ENCODE measurements at regions not wholly inside any gene's neighbourhood (a gene's known extent, or its start where the extent isn't known, plus 50 kb on each side); places are given as distances from the start of the nearest gene placed in this dataset.
"Not testable (repeated sequence)": the region's sequence is repeated elsewhere in the genome, so short reads cannot be mapped to it uniquely, and the experiment has no call there.

DNA sequence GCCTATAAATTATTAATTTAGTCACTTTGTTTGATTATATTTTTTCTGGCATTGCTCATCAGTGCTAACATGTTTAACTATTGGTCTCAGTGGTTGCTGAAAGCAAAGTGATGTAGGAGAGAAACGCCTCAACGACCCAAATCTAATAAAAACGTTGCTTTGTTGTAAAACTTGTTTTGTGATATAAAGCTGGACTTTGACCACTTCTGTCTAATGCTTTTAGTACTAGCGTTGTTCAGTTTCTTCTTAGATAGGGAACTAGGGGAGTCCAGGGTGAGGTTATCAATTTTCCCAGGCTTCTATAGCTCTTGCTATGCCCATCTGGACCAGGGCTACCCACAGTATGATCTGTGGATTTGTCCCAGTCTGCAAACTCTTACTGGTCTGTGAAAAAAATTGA, 80.6 kb upstream of the TBC1D5 start:
- no peaks in the 10 kb centered on the region for H3K79me1 ChIP-seq (ENCODE audit: low read length)
- no peak overlapping the region for H3K4ac ChIP-seq (ENCODE audit: low read depth, low read length)
- H3K18ac ChIP-seq (ENCODE audit: low read length): no peak overlapping the region
- H3K9me3 ChIP-seq (ENCODE audit: insufficient read depth, low read depth, low read length): peaks cover 4% of the 10 kb centered on the region
- H3K14ac ChIP-seq (ENCODE audit: low read length): no peak overlapping the region
- H4K8ac ChIP-seq (ENCODE audit: low read depth, low read length): no peak overlapping the region
- H3K9ac ChIP-seq (ENCODE audit: low read length): no peak overlapping the region
- no peak overlapping the region for H3K4me2 ChIP-seq (ENCODE audit: low read length)
- no peaks in the 10 kb centered on the region for H3K27me3 ChIP-seq (ENCODE audit: insufficient read depth, low read length)
- no peak overlapping the region for H3K27ac ChIP-seq (ENCODE audit: low read depth, low read length)
- H3K4me3 ChIP-seq (ENCODE audit: low read depth, low read length): no peak overlapping the region
- H4K12ac ChIP-seq (ENCODE audit: low read depth, low read length): no peak overlapping the region
- no peaks in the 10 kb centered on the region for H3K79me2 ChIP-seq (ENCODE audit: control insufficient read depth, insufficient read depth, low read length, poor library complexity)
- H2AK5ac ChIP-seq (ENCODE audit: low read length): no peak overlapping the region
- no peak overlapping the region for H3K23ac ChIP-seq (ENCODE audit: low read length)
- no peak for DNase-seq
- no peaks in the 10 kb centered on the region for H3K4me1 ChIP-seq (ENCODE audit: control insufficient read depth in 1 of 2, insufficient read depth in 2 of 2, low read length in 2 of 2)
- H2BK120ac ChIP-seq (ENCODE audit: insufficient read depth, low read length, poor library complexity): no peak overlapping the region
- H2BK12ac ChIP-seq (ENCODE audit: low read length): no peak overlapping the region
- no peak overlapping the region for H4K91ac ChIP-seq (ENCODE audit: low read depth, low read length)
- H2BK5ac ChIP-seq (ENCODE audit: low read depth, low read length, poor library complexity): no peak overlapping the region
- H2AFZ ChIP-seq (ENCODE audit: insufficient read depth, low read length, poor library complexity): no peak overlapping the region
- H3K36me3 ChIP-seq (ENCODE audit: control insufficient read depth in 1 of 2, insufficient read depth in 2 of 2, low read length in 2 of 2): no peaks in the 10 kb centered on the region
- no CpG with 5 or more reads among the region's 4 CpGs for WGBS (ENCODE audit: extremely low coverage, insufficient coverage, insufficient read length)

DNA sequence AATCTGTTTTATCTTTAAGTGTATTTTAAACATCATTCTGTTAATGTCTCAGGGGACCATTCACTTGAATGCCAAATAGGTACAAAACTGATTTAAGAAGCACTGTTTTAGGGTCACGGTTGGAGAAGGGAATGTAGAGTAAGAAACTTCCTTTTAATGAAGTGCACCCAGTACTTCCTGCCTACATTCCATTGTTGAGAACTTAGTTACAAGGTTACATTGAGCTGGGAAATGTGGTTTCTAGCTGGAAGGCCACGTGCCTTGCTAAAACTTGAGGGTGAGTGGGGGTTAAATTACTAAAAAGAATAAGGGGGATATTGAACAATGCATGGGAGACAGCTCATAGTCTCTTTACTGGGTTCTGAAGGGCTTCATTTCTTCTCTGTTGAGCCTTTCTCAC, 78.3 kb upstream of the TBC1D5 start:
- H2BK120ac ChIP-seq (ENCODE audit: insufficient read depth, low read length, poor library complexity): no peak overlapping the region
- no peak overlapping the region for H2BK12ac ChIP-seq (ENCODE audit: low read length)
- no peak overlapping the region for H2BK5ac ChIP-seq (ENCODE audit: low read depth, low read length, poor library complexity)
- H3K23ac ChIP-seq (ENCODE audit: low read length): no peak overlapping the region
- no peak overlapping the region for H2AK5ac ChIP-seq (ENCODE audit: low read length)
- H3K79me1 ChIP-seq (ENCODE audit: low read length): peaks cover 3% of the 10 kb centered on the region
- no peak overlapping the region for H3K18ac ChIP-seq (ENCODE audit: low read length)
- no CpG with 5 or more reads among the region's 2 CpGs for WGBS (ENCODE audit: extremely low coverage, insufficient coverage, insufficient read length)
- H3K27ac ChIP-seq (ENCODE audit: low read depth, low read length): no peak overlapping the region
- no peak overlapping the region for H4K12ac ChIP-seq (ENCODE audit: low read depth, low read length)
- no peak overlapping the region for H2AFZ ChIP-seq (ENCODE audit: insufficient read depth, low read length, poor library complexity)
- no peak overlapping the region for H3K9ac ChIP-seq (ENCODE audit: low read length)
- no peak overlapping the region for H4K91ac ChIP-seq (ENCODE audit: low read depth, low read length)
- no peak overlapping the region for H3K4me3 ChIP-seq (ENCODE audit: low read depth, low read length)
- H3K4me2 ChIP-seq (ENCODE audit: low read length): no peak overlapping the region
- no peaks in the 10 kb centered on the region for H3K27me3 ChIP-seq (ENCODE audit: insufficient read depth, low read length)
- H3K4ac ChIP-seq (ENCODE audit: low read depth, low read length): no peak overlapping the region
- H3K9me3 ChIP-seq (ENCODE audit: insufficient read depth, low read depth, low read length): peaks cover 4% of the 10 kb centered on the region
- no peak for DNase-seq
- no peak overlapping the region for H4K8ac ChIP-seq (ENCODE audit: low read depth, low read length)
- H3K14ac ChIP-seq (ENCODE audit: low read length): no peak overlapping the region
- H3K79me2 ChIP-seq (ENCODE audit: control insufficient read depth, insufficient read depth, low read length, poor library complexity): no peaks in the 10 kb centered on the region
- H3K4me1 ChIP-seq (ENCODE audit: control insufficient read depth in 1 of 2, insufficient read depth in 2 of 2, low read length in 2 of 2): no peaks in the 10 kb centered on the region
- no peaks in the 10 kb centered on the region for H3K36me3 ChIP-seq (ENCODE audit: control insufficient read depth in 1 of 2, insufficient read depth in 2 of 2, low read length in 2 of 2)

DNA sequence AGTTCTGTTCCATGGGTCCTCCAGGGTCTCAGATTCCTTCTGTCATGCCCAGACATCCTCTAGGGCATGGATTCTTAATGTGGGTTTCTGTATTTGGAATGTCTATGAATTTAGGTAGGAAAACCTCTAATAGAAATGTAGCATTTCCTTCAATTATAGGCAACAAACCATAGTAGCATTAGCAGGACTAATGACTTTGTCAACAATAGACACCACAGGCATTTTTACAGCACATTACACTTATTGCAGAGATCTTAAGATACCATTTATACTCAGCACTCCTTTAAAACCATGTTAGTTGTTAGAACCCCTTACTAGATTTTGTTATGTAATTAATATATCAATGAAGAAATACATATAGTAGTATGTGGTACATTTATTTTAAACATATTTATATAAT, 77.8 kb upstream of the TBC1D5 start:
- Histone ChIP-seq H3K79me2 (ENCODE audit: control insufficient read depth, insufficient read depth, low read length, poor library complexity) (no peaks in the 10 kb centered on the region), H3K9me3 (ENCODE audit: insufficient read depth, low read depth, low read length) (peaks cover 4% of the 10 kb centered on the region), H4K8ac (ENCODE audit: low read depth, low read length) (no peak overlapping the region), H3K18ac (ENCODE audit: low read length) (no peak overlapping the region), H4K91ac (ENCODE audit: low read depth, low read length) (no peak overlapping the region), H3K4ac (ENCODE audit: low read depth, low read length) (no peak overlapping the region), H3K14ac (ENCODE audit: low read length) (no peak overlapping the region), H3K23ac (ENCODE audit: low read length) (no peak overlapping the region), H3K27me3 (ENCODE audit: insufficient read depth, low read length) (no peaks in the 10 kb centered on the region), H3K4me2 (ENCODE audit: low read length) (no peak overlapping the region), H2AK5ac (ENCODE audit: low read length) (no peak overlapping the region), H3K9ac (ENCODE audit: low read length) (no peak overlapping the region), H2BK12ac (ENCODE audit: low read length) (no peak overlapping the region), H2AFZ (ENCODE audit: insufficient read depth, low read length, poor library complexity) (no peak overlapping the region), H2BK5ac (ENCODE audit: low read depth, low read length, poor library complexity) (no peak overlapping the region), H3K27ac (ENCODE audit: low read depth, low read length) (no peak overlapping the region), H4K12ac (ENCODE audit: low read depth, low read length) (no peak overlapping the region), H3K4me1 (ENCODE audit: control insufficient read depth in 1 of 2, insufficient read depth in 2 of 2, low read length in 2 of 2) (no peaks in the 10 kb centered on the region), H3K36me3 (ENCODE audit: control insufficient read depth in 1 of 2, insufficient read depth in 2 of 2, low read length in 2 of 2) (no peaks in the 10 kb centered on the region), H3K4me3 (ENCODE audit: low read depth, low read length) (no peak overlapping the region), H2BK120ac (ENCODE audit: insufficient read depth, low read length, poor library complexity) (no peak overlapping the region), H3K79me1 (ENCODE audit: low read length) (peaks cover 3% of the 10 kb centered on the region)
- DNase-seq: no peak

DNA sequence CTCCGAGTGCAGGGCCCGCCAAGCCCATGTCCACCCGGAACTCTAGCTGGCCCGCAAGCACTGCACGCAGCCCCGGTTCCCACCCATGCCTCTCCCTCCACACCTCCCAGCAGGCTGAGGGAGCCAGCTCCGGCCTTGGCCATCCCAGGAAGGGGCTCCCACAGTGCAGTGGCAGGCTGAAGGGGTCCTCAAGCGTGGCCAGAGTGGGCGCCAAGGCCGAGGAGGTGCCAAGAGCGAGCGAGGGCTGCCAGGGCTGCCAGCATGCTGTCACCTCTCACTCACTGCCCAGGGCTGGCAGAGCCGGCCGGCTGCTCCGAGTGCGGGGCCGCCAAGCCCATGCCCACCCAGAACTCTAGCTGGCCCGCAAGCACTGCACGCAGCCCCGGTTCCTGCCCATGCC, 75.5 kb upstream of the TBC1D5 start:
- H3K27me3 ChIP-seq (ENCODE audit: insufficient read depth, low read length); H3K79me1 ChIP-seq (ENCODE audit: low read length); H3K23ac ChIP-seq (ENCODE audit: low read length); H4K8ac ChIP-seq (ENCODE audit: low read depth, low read length); H2BK12ac ChIP-seq (ENCODE audit: low read length); H3K4me2 ChIP-seq (ENCODE audit: low read length); H2BK5ac ChIP-seq (ENCODE audit: low read depth, low read length, poor library complexity); H3K27ac ChIP-seq (ENCODE audit: low read depth, low read length); H3K36me3 ChIP-seq (ENCODE audit: control insufficient read depth in 1 of 2, insufficient read depth in 2 of 2, low read length in 2 of 2); H2AK5ac ChIP-seq (ENCODE audit: low read length); H3K18ac ChIP-seq (ENCODE audit: low read length); H2BK120ac ChIP-seq (ENCODE audit: insufficient read depth, low read length, poor library complexity); H3K79me2 ChIP-seq (ENCODE audit: control insufficient read depth, insufficient read depth, low read length, poor library complexity); DNase-seq; H3K4me1 ChIP-seq (ENCODE audit: control insufficient read depth in 1 of 2, insufficient read depth in 2 of 2, low read length in 2 of 2); H3K4me3 ChIP-seq (ENCODE audit: low read depth, low read length); H3K9me3 ChIP-seq (ENCODE audit: insufficient read depth, low read depth, low read length); H4K91ac ChIP-seq (ENCODE audit: low read depth, low read length); H4K12ac ChIP-seq (ENCODE audit: low read depth, low read length); H2AFZ ChIP-seq (ENCODE audit: insufficient read depth, low read length, poor library complexity); H3K4ac ChIP-seq (ENCODE audit: low read depth, low read length); H3K14ac ChIP-seq (ENCODE audit: low read length); H3K9ac ChIP-seq (ENCODE audit: low read length): not testable (repeated sequence)
- WGBS (ENCODE audit: extremely low coverage, insufficient coverage, insufficient read length): no CpG with 5 or more reads among the region's 20 CpGs

DNA sequence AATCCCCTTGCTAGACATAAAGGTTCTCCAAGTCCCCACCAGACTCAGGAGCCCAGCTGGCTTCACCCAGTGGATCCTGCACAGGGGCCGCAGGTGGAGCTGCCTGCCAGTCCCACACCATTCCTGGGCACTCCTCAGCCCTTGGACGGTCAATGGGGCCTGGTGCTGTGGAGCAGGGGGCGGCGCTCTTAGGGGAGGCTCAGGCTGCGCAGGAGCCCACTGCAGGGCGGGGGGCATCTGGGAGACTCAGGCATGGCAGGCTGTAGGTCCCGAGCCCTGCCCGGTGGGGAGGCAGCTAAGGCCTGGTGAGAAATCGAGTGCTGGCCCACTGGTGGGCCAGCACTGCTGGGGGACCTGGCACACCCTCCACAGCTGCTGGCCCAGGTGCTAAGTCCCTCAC, 75.1 kb upstream of the TBC1D5 start:
- Histone ChIP-seq H3K4me1 (ENCODE audit: control insufficient read depth in 1 of 2, insufficient read depth in 2 of 2, low read length in 2 of 2) (no peaks in the 10 kb centered on the region), H3K4me2 (ENCODE audit: low read length) (no peak overlapping the region), H3K23ac (ENCODE audit: low read length) (no peak overlapping the region), H4K8ac (ENCODE audit: low read depth, low read length) (no peak overlapping the region), H3K14ac (ENCODE audit: low read length) (no peak overlapping the region), H3K79me1 (ENCODE audit: low read length) (peaks cover 3% of the 10 kb centered on the region), H3K27ac (ENCODE audit: low read depth, low read length) (no peak overlapping the region), H3K27me3 (ENCODE audit: insufficient read depth, low read length) (no peaks in the 10 kb centered on the region), H2AFZ (ENCODE audit: insufficient read depth, low read length, poor library complexity) (no peak overlapping the region), H2BK12ac (ENCODE audit: low read length) (no peak overlapping the region), H3K79me2 (ENCODE audit: control insufficient read depth, insufficient read depth, low read length, poor library complexity) (no peaks in the 10 kb centered on the region), H3K4ac (ENCODE audit: low read depth, low read length) (no peak overlapping the region), H3K36me3 (ENCODE audit: control insufficient read depth in 1 of 2, insufficient read depth in 2 of 2, low read length in 2 of 2) (no peaks in the 10 kb centered on the region), H2AK5ac (ENCODE audit: low read length) (no peak overlapping the region), H3K9ac (ENCODE audit: low read length) (no peak overlapping the region), H2BK120ac (ENCODE audit: insufficient read depth, low read length, poor library complexity) (no peak overlapping the region), H4K91ac (ENCODE audit: low read depth, low read length) (no peak overlapping the region), H3K4me3 (ENCODE audit: low read depth, low read length) (no peak overlapping the region), H2BK5ac (ENCODE audit: low read depth, low read length, poor library complexity) (no peak overlapping the region), H3K18ac (ENCODE audit: low read length) (no peak overlapping the region), H3K9me3 (ENCODE audit: insufficient read depth, low read depth, low read length) (peaks cover 4% of the 10 kb centered on the region), H4K12ac (ENCODE audit: low read depth, low read length) (no peak overlapping the region)
- WGBS (ENCODE audit: extremely low coverage, insufficient coverage, insufficient read length): no CpG with 5 or more reads among the region's 9 CpGs
- no peak for DNase-seq
